GM23338 (cell line): ENCODE measurements at regions not wholly inside any gene's neighbourhood (a gene's known extent, or its start where the extent isn't known, plus 50 kb on each side); places are given as distances from the start of the nearest gene placed in this dataset.

Source experiments
- ATAC-seq: fragments of 200-7000 bp; cut with Tn5 transposase; 3 replicates; pipeline ENCODE4 v1.9.1; 2020
- DNase-seq: peaks from one replicate; pipeline ENCODE4 v3.0.0-alpha.2; 2015; ENCODE audit warnings: low spot score
- H2AFZ ChIP-seq: fragments of 200-600 bp; sonication (generic); 2 replicates; pipeline ENCODE4 v1.8.0; 2016; ENCODE audit warnings: antibody characterized with exemption, mild to moderate bottlenecking, moderate library complexity
- H3F3A ChIP-seq: fragments of 200-600 bp; sonication (generic); replicated peaks from 2 replicates; pipeline ENCODE4 v1.8.0; 2017; ENCODE audit warnings: antibody characterized with exemption, mixed run types, low read depth
- H3K27ac ChIP-seq: fragments of 200-600 bp; sonication (generic); 2 replicates; pipeline ENCODE4 v1.6.1; 2016; ENCODE audit warnings: low read depth
- H3K27me3 ChIP-seq: fragments of 200-600 bp; sonication (generic); 2 replicates; pipeline ENCODE4 v1.8.0; 2016; ENCODE audit warnings: mild to moderate bottlenecking, mixed run types, moderate library complexity; ENCODE audit not compliant: insufficient read depth
- H3K36me3 ChIP-seq: fragments of 200-600 bp; sonication (generic); 2 replicates; pipeline ENCODE4 v1.8.0; 2016; ENCODE audit warnings: mild to moderate bottlenecking; ENCODE audit not compliant: insufficient read depth
- H3K4me1 ChIP-seq: fragments of 200-600 bp; sonication (generic); 2 replicates; pipeline ENCODE4 v1.8.0; 2016; ENCODE audit warnings: mild to moderate bottlenecking, moderate library complexity; ENCODE audit not compliant: insufficient read depth
- H3K4me2 ChIP-seq: fragments of 200-600 bp; sonication (generic); 2 replicates; pipeline ENCODE4 v1.7.1; 2017; ENCODE audit warnings: mixed run types
- H3K4me3 ChIP-seq: fragments of 200-600 bp; sonication (generic); 2 replicates; pipeline ENCODE4 v1.6.1; 2016; ENCODE audit warnings: mixed run types
- H3K79me2 ChIP-seq: fragments of 200-600 bp; sonication (generic); replicated peaks from 2 replicates; pipeline ENCODE4 v1.8.0; 2017; ENCODE audit warnings: mild to moderate bottlenecking; ENCODE audit not compliant: insufficient read depth
- H3K9me2 ChIP-seq: fragments of 200-600 bp; sonication (generic); 2 replicates; pipeline ENCODE4 v1.8.0; 2017; ENCODE audit not compliant: insufficient read depth
- H4K20me1 ChIP-seq: fragments of 200-600 bp; sonication (generic); replicated peaks from 2 replicates; pipeline ENCODE4 v1.8.0; 2017; ENCODE audit warnings: mild to moderate bottlenecking; ENCODE audit not compliant: insufficient read depth
- H3K27ac Mint-ChIP-seq: 2 replicates; pipeline ENCODE4 v1.8.0; 2020; ENCODE audit warnings: inconsistent platforms, mild to moderate bottlenecking, moderate library complexity, mixed read lengths
- H3K27me3 Mint-ChIP-seq: 3 replicates; pipeline ENCODE4 v1.8.0; 2022; ENCODE audit warnings: low read depth, mild to moderate bottlenecking, moderate library complexity, mixed read lengths, inconsistent platforms; ENCODE audit not compliant: insufficient read depth, poor library complexity
- H3K36me3 Mint-ChIP-seq: 3 replicates; pipeline ENCODE4 v1.8.0; 2021; ENCODE audit warnings: low read depth, mild to moderate bottlenecking, inconsistent platforms, moderate library complexity, mixed read lengths
- H3K4me1 Mint-ChIP-seq: 3 replicates; pipeline ENCODE4 v1.8.0; 2020; ENCODE audit warnings: mild to moderate bottlenecking, inconsistent platforms, mixed read lengths
- H3K4me3 Mint-ChIP-seq: 3 replicates; pipeline ENCODE4 v1.8.0; 2021; ENCODE audit warnings: moderate library complexity, mild to moderate bottlenecking, inconsistent platforms, mixed read lengths
- H3K9me3 Mint-ChIP-seq: 3 replicates; pipeline ENCODE4 v1.8.0; 2020; ENCODE audit warnings: moderate library complexity, mild to moderate bottlenecking, inconsistent platforms, mixed read lengths
- CREB1 ChIP-seq: fragments of 250-450 bp; sonication (Bioruptor Pico); IDR thresholded peaks from 2 replicates; pipeline ENCODE4 v1.5.0; 2020; ENCODE audit warnings: low read depth, mild to moderate bottlenecking, moderate library complexity
- EZH2 ChIP-seq: fragments of 200-600 bp; sonication (generic); IDR thresholded peaks from one replicate; pipeline ENCODE4 v1.8.0; 2017; ENCODE audit warnings: antibody characterized with exemption, mild to moderate bottlenecking, low read depth; ENCODE audit not compliant: unreplicated experiment
- EZH2phosphoT487 ChIP-seq: fragments of 200-600 bp; sonication (generic); IDR thresholded peaks from one replicate; pipeline ENCODE4 v1.8.1; 2018; ENCODE audit warnings: antibody characterized with exemption; ENCODE audit not compliant: unreplicated experiment
- JUNB ChIP-seq: IDR thresholded peaks from one replicate; pipeline ENCODE4 v1.6.1; 2016; ENCODE audit warnings: antibody characterized with exemption; ENCODE audit not compliant: unreplicated experiment
- NANOG ChIP-seq: IDR thresholded peaks from 2 replicates; pipeline ENCODE4 v1.6.1; 2016; ENCODE audit warnings: antibody characterized with exemption, borderline replicate concordance
- POLR2AphosphoS5 ChIP-seq: IDR thresholded peaks from 2 replicates; pipeline ENCODE4 v1.6.1; 2016; ENCODE audit warnings: antibody characterized with exemption, low read depth
- STAT1 ChIP-seq: IDR thresholded peaks from one replicate; pipeline ENCODE4 v1.6.1; 2016; ENCODE audit warnings: antibody characterized with exemption; ENCODE audit not compliant: unreplicated experiment
- ZNF114 ChIP-seq: fragments of 250-450 bp; sonication (Bioruptor Pico); IDR thresholded peaks from 2 replicates; pipeline ENCODE4 v1.5.0; 2020; ENCODE audit warnings: mild to moderate bottlenecking, moderate library complexity
- ZNF331 ChIP-seq: fragments of 250-450 bp; sonication (Bioruptor Pico); IDR thresholded peaks from 2 replicates; pipeline ENCODE4 v1.5.0; 2020; ENCODE audit warnings: low read depth, mild to moderate bottlenecking, moderate library complexity
- TF ChIP-seq, protein P1 (sequence below), 2 experiments: fragments of 200-600 bp in 1 of 2; sonication (generic) in 1 of 2; conservative IDR thresholded peaks; 2 replicates each; pipeline versions ENCODE4 v1.5.1 to v1.6.1; 2016 to 2017; ENCODE audit warnings: antibody characterized with exemption in 2 of 2, low read depth in 2 of 2, mild to moderate bottlenecking in 2 of 2, moderate library complexity in 1 of 2
- TF ChIP-seq, protein P2 (sequence below): IDR thresholded peaks from one replicate; pipeline ENCODE4 v1.6.1; 2018; ENCODE audit warnings: antibody characterized with exemption; ENCODE audit not compliant: unreplicated experiment
- TF ChIP-seq, protein P3 (sequence below): IDR thresholded peaks from 2 replicates; pipeline ENCODE4 v1.6.1; 2016; ENCODE audit warnings: antibody characterized with exemption
- TF ChIP-seq, protein P4 (sequence below): fragments of 250-450 bp; sonication (Bioruptor Pico); IDR thresholded peaks from 2 replicates; pipeline ENCODE4 v1.5.0; 2020; ENCODE audit warnings: mild to moderate bottlenecking, moderate library complexity

DNA sequence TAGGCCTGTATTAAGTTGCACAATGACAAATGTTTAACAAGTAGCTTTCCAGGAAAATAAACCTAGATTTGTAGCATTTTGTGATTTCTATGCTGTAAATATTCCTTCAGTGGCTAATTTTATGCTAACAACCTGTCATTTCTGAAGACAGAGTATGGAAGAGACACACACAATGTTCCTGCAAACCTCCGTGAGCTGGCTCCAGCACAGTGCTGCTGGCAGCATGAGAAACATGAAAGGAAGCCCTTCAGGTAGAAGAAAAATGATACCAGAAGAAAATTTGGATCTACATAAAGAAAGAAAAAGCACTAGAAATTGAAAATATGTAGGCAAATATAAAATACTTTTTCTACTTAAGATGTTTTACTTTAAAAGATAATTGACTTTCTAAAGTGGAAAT lies 69.5 kb upstream of the CTTNBP2 start:
- Mint-ChIP-seq H3K27me3 (no peaks in the 10 kb centered on the region), H3K27ac (no peak overlapping the region), H3K9me3 (no peaks in the 10 kb centered on the region), H3K4me1 (peaks cover 14% of the 10 kb centered on the region), H3K36me3 (0 out of 3 replicates have a peak, but pooled peaks cover 2% of the 10 kb centered on the region), H3K4me3 (no peak overlapping the region)
- no peak for DNase-seq
- peaks cover 4% of the 10 kb centered on the region; the same call in 1 of the 2 replicates for H3K9me2 ChIP-seq
- no peaks in the 10 kb centered on the region for H3K36me3 ChIP-seq
- H3K27me3 ChIP-seq = no peaks in the 10 kb centered on the region
- no peak overlapping the region for H3K4me3 ChIP-seq
- H3K4me1 ChIP-seq = peaks cover 9% of the 10 kb centered on the region; the same call in 1 of the 2 replicates
- no peaks in the 10 kb centered on the region for H3K79me2 ChIP-seq
- H3K4me2 ChIP-seq = no peak overlapping the region
- no peak for TF ChIP-seq STAT1
- TF ChIP-seq, protein P1, sequence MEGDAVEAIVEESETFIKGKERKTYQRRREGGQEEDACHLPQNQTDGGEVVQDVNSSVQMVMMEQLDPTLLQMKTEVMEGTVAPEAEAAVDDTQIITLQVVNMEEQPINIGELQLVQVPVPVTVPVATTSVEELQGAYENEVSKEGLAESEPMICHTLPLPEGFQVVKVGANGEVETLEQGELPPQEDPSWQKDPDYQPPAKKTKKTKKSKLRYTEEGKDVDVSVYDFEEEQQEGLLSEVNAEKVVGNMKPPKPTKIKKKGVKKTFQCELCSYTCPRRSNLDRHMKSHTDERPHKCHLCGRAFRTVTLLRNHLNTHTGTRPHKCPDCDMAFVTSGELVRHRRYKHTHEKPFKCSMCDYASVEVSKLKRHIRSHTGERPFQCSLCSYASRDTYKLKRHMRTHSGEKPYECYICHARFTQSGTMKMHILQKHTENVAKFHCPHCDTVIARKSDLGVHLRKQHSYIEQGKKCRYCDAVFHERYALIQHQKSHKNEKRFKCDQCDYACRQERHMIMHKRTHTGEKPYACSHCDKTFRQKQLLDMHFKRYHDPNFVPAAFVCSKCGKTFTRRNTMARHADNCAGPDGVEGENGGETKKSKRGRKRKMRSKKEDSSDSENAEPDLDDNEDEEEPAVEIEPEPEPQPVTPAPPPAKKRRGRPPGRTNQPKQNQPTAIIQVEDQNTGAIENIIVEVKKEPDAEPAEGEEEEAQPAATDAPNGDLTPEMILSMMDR (conservative IDR thresholded peaks at IDR 0.05; ENCODE audit: low read depth in 2 of 2) = no peak
- TF ChIP-seq ZNF331 (CRISPR knock-in tag) = no peak
- TF ChIP-seq, protein P2, sequence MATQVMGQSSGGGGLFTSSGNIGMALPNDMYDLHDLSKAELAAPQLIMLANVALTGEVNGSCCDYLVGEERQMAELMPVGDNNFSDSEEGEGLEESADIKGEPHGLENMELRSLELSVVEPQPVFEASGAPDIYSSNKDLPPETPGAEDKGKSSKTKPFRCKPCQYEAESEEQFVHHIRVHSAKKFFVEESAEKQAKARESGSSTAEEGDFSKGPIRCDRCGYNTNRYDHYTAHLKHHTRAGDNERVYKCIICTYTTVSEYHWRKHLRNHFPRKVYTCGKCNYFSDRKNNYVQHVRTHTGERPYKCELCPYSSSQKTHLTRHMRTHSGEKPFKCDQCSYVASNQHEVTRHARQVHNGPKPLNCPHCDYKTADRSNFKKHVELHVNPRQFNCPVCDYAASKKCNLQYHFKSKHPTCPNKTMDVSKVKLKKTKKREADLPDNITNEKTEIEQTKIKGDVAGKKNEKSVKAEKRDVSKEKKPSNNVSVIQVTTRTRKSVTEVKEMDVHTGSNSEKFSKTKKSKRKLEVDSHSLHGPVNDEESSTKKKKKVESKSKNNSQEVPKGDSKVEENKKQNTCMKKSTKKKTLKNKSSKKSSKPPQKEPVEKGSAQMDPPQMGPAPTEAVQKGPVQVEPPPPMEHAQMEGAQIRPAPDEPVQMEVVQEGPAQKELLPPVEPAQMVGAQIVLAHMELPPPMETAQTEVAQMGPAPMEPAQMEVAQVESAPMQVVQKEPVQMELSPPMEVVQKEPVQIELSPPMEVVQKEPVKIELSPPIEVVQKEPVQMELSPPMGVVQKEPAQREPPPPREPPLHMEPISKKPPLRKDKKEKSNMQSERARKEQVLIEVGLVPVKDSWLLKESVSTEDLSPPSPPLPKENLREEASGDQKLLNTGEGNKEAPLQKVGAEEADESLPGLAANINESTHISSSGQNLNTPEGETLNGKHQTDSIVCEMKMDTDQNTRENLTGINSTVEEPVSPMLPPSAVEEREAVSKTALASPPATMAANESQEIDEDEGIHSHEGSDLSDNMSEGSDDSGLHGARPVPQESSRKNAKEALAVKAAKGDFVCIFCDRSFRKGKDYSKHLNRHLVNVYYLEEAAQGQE = no peak
- TF ChIP-seq, protein P3, sequence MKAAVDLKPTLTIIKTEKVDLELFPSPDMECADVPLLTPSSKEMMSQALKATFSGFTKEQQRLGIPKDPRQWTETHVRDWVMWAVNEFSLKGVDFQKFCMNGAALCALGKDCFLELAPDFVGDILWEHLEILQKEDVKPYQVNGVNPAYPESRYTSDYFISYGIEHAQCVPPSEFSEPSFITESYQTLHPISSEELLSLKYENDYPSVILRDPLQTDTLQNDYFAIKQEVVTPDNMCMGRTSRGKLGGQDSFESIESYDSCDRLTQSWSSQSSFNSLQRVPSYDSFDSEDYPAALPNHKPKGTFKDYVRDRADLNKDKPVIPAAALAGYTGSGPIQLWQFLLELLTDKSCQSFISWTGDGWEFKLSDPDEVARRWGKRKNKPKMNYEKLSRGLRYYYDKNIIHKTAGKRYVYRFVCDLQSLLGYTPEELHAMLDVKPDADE = no peak
- TF ChIP-seq NANOG = no peak
- no peak for TF ChIP-seq CREB1
- TF ChIP-seq, protein P4, sequence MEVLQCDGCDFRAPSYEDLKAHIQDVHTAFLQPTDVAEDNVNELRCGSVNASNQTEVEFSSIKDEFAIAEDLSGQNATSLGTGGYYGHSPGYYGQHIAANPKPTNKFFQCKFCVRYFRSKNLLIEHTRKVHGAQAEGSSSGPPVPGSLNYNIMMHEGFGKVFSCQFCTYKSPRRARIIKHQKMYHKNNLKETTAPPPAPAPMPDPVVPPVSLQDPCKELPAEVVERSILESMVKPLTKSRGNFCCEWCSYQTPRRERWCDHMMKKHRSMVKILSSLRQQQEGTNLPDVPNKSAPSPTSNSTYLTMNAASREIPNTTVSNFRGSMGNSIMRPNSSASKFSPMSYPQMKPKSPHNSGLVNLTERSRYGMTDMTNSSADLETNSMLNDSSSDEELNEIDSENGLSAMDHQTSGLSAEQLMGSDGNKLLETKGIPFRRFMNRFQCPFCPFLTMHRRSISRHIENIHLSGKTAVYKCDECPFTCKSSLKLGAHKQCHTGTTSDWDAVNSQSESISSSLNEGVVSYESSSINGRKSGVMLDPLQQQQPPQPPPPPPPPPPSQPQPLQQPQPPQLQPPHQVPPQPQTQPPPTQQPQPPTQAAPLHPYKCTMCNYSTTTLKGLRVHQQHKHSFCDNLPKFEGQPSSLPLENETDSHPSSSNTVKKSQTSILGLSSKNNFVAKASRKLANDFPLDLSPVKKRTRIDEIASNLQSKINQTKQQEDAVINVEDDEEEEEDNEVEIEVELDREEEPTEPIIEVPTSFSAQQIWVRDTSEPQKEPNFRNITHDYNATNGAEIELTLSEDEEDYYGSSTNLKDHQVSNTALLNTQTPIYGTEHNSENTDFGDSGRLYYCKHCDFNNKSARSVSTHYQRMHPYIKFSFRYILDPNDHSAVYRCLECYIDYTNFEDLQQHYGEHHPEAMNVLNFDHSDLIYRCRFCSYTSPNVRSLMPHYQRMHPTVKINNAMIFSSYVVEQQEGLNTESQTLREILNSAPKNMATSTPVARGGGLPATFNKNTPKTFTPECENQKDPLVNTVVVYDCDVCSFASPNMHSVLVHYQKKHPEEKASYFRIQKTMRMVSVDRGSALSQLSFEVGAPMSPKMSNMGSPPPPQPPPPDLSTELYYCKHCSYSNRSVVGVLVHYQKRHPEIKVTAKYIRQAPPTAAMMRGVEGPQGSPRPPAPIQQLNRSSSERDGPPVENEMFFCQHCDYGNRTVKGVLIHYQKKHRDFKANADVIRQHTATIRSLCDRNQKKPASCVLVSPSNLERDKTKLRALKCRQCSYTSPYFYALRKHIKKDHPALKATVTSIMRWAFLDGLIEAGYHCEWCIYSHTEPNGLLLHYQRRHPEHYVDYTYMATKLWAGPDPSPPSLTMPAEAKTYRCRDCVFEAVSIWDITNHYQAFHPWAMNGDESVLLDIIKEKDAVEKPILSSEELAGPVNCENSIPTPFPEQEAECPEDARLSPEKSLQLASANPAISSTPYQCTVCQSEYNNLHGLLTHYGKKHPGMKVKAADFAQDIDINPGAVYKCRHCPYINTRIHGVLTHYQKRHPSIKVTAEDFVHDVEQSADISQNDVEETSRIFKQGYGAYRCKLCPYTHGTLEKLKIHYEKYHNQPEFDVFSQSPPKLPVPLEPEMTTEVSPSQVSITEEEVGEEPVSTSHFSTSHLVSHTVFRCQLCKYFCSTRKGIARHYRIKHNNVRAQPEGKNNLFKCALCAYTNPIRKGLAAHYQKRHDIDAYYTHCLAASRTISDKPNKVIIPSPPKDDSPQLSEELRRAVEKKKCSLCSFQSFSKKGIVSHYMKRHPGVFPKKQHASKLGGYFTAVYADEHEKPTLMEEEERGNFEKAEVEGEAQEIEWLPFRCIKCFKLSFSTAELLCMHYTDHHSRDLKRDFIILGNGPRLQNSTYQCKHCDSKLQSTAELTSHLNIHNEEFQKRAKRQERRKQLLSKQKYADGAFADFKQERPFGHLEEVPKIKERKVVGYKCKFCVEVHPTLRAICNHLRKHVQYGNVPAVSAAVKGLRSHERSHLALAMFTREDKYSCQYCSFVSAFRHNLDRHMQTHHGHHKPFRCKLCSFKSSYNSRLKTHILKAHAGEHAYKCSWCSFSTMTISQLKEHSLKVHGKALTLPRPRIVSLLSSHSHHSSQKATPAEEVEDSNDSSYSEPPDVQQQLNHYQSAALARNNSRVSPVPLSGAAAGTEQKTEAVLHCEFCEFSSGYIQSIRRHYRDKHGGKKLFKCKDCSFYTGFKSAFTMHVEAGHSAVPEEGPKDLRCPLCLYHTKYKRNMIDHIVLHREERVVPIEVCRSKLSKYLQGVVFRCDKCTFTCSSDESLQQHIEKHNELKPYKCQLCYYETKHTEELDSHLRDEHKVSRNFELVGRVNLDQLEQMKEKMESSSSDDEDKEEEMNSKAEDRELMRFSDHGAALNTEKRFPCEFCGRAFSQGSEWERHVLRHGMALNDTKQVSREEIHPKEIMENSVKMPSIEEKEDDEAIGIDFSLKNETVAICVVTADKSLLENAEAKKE (CRISPR knock-in tag) = no peak
- TF ChIP-seq JUNB = no peak
- no peak for TF ChIP-seq EZH2
- TF ChIP-seq POLR2AphosphoS5 = no peak
- TF ChIP-seq EZH2phosphoT487 = no peak
- TF ChIP-seq ZNF114 (CRISPR knock-in tag) = no peak
- no peak overlapping the region for H2AFZ ChIP-seq
- no peak for ATAC-seq
- no peaks in the 10 kb centered on the region for H3F3A ChIP-seq
- no peak overlapping the region for H3K27ac ChIP-seq
- no peaks in the 10 kb centered on the region for H4K20me1 ChIP-seq
